Neural cell (in vitro differentiated cells): ENCODE measurements at regions not wholly inside any gene's neighbourhood (a gene's known extent, or its start where the extent isn't known, plus 50 kb on each side); places are given as distances from the start of the nearest gene placed in this dataset.

ENCODE experiments used
- H2AFZ ChIP-seq: fragments of 200-600, 300-800 bp; sonication (generic), shearing (Covaris generic); 2 replicates; pipeline ENCODE4 v1.6.0; 2014; ENCODE audit warnings: low read depth, mild to moderate bottlenecking, antibody characterized with exemption, low read length, moderate library complexity
- H3F3A ChIP-seq: fragments of 200-600 bp; shearing (Covaris generic); 2 replicates; pipeline ENCODE4 v1.6.1; 2016; ENCODE audit warnings: mild to moderate bottlenecking, moderate library complexity, mixed read lengths, antibody characterized with exemption, low read length; ENCODE audit not compliant: insufficient read depth, poor library complexity, severe bottlenecking
- H3K27ac ChIP-seq: fragments of 200-600, 300-800 bp; sonication (generic), shearing (Covaris generic); 2 replicates; pipeline ENCODE4 v1.5.1; 2014; ENCODE audit warnings: mild to moderate bottlenecking, low read length, moderate library complexity
- H3K27me3 ChIP-seq: fragments of 300-800, 200-600 bp; sonication (generic), shearing (Covaris generic); 2 replicates; pipeline ENCODE4 v1.6.0; 2014; ENCODE audit warnings: mild to moderate bottlenecking, low read depth, low read length, moderate library complexity; ENCODE audit not compliant: insufficient read depth
- H3K36me3 ChIP-seq: fragments of 300-800, 200-600 bp; sonication (generic), shearing (Covaris generic); 2 replicates; pipeline ENCODE4 v1.5.1; 2014; ENCODE audit warnings: mild to moderate bottlenecking, antibody characterized with exemption, low read length, moderate library complexity; ENCODE audit not compliant: insufficient read depth
- H3K4me2 ChIP-seq: fragments of 300-800, 200-600 bp; sonication (generic), shearing (Covaris generic); 2 replicates; pipeline ENCODE4 v1.6.0; 2014; ENCODE audit warnings: mild to moderate bottlenecking, low read length
- H3K4me3 ChIP-seq: fragments of 300-800, 200-600 bp; sonication (generic), shearing (Covaris generic); 2 replicates; pipeline ENCODE4 v1.5.1; 2014; ENCODE audit warnings: mild to moderate bottlenecking, low read length, moderate library complexity
- H3K79me2 ChIP-seq: fragments of 200-600 bp; shearing (Covaris generic); replicated peaks from 2 replicates; pipeline ENCODE4 v1.6.0; 2014; ENCODE audit warnings: mild to moderate bottlenecking, low read length, moderate library complexity; ENCODE audit not compliant: insufficient read depth
- H3K9ac ChIP-seq: fragments of 300-800, 200-600 bp; sonication (generic), shearing (Covaris generic); 2 replicates; pipeline ENCODE4 v1.6.1; 2016; ENCODE audit warnings: mild to moderate bottlenecking, low read length, mixed read lengths
- H3K9me2 ChIP-seq: fragments of 200-600 bp; shearing (Covaris generic); 2 replicates; pipeline ENCODE4 v1.6.1; 2016; ENCODE audit warnings: mild to moderate bottlenecking, low read length, mixed read lengths; ENCODE audit not compliant: insufficient read depth
- H3K9me3 ChIP-seq: fragments of 200-600, 300-800 bp; sonication (generic), shearing (Covaris generic); 2 replicates; pipeline ENCODE4 v1.6.1; 2016; ENCODE audit warnings: mild to moderate bottlenecking, mixed run types, low read length, moderate library complexity, mixed read lengths
- H4K20me1 ChIP-seq: fragments of 200-600 bp; shearing (Covaris generic); 2 replicates; pipeline ENCODE4 v1.6.1; 2016; ENCODE audit warnings: mild to moderate bottlenecking, mixed run types; ENCODE audit not compliant: insufficient read depth
- CTCF ChIP-seq: fragments of 450-650 bp; IDR thresholded peaks from 2 replicates; pipeline ENCODE4 v1.5.1; 2014; ENCODE audit warnings: antibody characterized with exemption, mild to moderate bottlenecking, moderate library complexity; ENCODE audit not compliant: poor library complexity, severe bottlenecking
- EP300 ChIP-seq: fragments of 450-650 bp; conservative IDR thresholded peaks from 2 replicates; pipeline ENCODE4 v1.6.1; 2014; ENCODE audit warnings: antibody characterized with exemption, mild to moderate bottlenecking, moderate library complexity; ENCODE audit not compliant: poor library complexity, severe bottlenecking
- EZH2 ChIP-seq: fragments of 200-600, 300-800 bp; shearing (Covaris generic), sonication (generic); IDR thresholded peaks from 2 replicates; pipeline ENCODE4 v1.6.1; 2014; ENCODE audit warnings: antibody characterized with exemption, low read length, borderline replicate concordance, mild to moderate bottlenecking; ENCODE audit not compliant: insufficient read depth, poor library complexity, severe bottlenecking
- MXI1 ChIP-seq: fragments of 450-650 bp; conservative IDR thresholded peaks from 2 replicates; pipeline ENCODE4 v1.6.1; 2014; ENCODE audit warnings: antibody characterized with exemption, mild to moderate bottlenecking; ENCODE audit not compliant: poor library complexity, severe bottlenecking
- POLR2AphosphoS5 ChIP-seq: IDR thresholded peaks from 2 replicates; pipeline ENCODE4 v1.6.1; 2012
- RAD21 ChIP-seq: fragments of 450-650 bp; conservative IDR thresholded peaks from 2 replicates; pipeline ENCODE4 v1.6.1; 2014; ENCODE audit warnings: antibody characterized with exemption, mild to moderate bottlenecking, moderate library complexity
- REST ChIP-seq: IDR thresholded peaks from 2 replicates; pipeline ENCODE4 v1.6.1; 2012; ENCODE audit warnings: borderline replicate concordance
- TAF1 ChIP-seq: IDR thresholded peaks from 2 replicates; pipeline ENCODE4 v1.6.1; 2012; ENCODE audit warnings: low read depth

GRCh38 chr2:51149725-51150124, 117.8 kb upstream of the NRXN1 start:
- H3K27ac ChIP-seq, result no peak overlapping the region
- no peaks in the 10 kb centered on the region for H3K36me3 ChIP-seq
- no peaks in the 10 kb centered on the region for H3K9me2 ChIP-seq
- no peak overlapping the region for H3K4me2 ChIP-seq
- H3F3A ChIP-seq, result no peaks in the 10 kb centered on the region
- no peaks in the 10 kb centered on the region for H3K79me2 ChIP-seq
- H3K4me3 ChIP-seq, result no peak overlapping the region
- H3K27me3 ChIP-seq, result no peaks in the 10 kb centered on the region
- no peak overlapping the region for H3K9ac ChIP-seq
- TF ChIP-seq RAD21 (no peak), EP300 (no peak), TAF1 (no peak), REST (no peak), MXI1 (no peak), CTCF (no peak)
- no peak overlapping the region for H2AFZ ChIP-seq
- H4K20me1 ChIP-seq, result no peaks in the 10 kb centered on the region
- no peaks in the 10 kb centered on the region for H3K9me3 ChIP-seq

- Histone ChIP-seq H3K4me2 (no peak overlapping the region), H3K79me2 (no peaks in the 10 kb centered on the region), H3F3A (no peaks in the 10 kb centered on the region), H3K9ac (no peak overlapping the region), H3K9me3 (no peaks in the 10 kb centered on the region), H3K4me3 (no peak overlapping the region), H3K36me3 (no peaks in the 10 kb centered on the region), H3K27me3 (no peaks in the 10 kb centered on the region), H4K20me1 (no peaks in the 10 kb centered on the region), H2AFZ (no peak overlapping the region), H3K9me2 (no peaks in the 10 kb centered on the region), H3K27ac (no peak overlapping the region)
- TF ChIP-seq POLR2AphosphoS5, result no peak
- TF ChIP-seq RAD21, result no peak
- no peak for TF ChIP-seq EZH2
- TF ChIP-seq CTCF, result no peak
Observed at GRCh38 chr2:51145761-51146160, 113.8 kb upstream of the NRXN1 start.
